Non-pigmented ciliary epithelial cell (primary cell): ENCODE measurements at regions not wholly inside any gene's neighbourhood (a gene's known extent, or its start where the extent isn't known, plus 50 kb on each side); places are given as distances from the start of the nearest gene placed in this dataset.
"Not testable (repeated sequence)": the region's sequence is repeated elsewhere in the genome, so short reads cannot be mapped to it uniquely, and the experiment has no call there.

Experiments
- DNase-seq: peaks from one replicate; pipeline ENCODE4 v3.0.0-alpha.2; 2010; ENCODE audit warnings: low read depth

DNA sequence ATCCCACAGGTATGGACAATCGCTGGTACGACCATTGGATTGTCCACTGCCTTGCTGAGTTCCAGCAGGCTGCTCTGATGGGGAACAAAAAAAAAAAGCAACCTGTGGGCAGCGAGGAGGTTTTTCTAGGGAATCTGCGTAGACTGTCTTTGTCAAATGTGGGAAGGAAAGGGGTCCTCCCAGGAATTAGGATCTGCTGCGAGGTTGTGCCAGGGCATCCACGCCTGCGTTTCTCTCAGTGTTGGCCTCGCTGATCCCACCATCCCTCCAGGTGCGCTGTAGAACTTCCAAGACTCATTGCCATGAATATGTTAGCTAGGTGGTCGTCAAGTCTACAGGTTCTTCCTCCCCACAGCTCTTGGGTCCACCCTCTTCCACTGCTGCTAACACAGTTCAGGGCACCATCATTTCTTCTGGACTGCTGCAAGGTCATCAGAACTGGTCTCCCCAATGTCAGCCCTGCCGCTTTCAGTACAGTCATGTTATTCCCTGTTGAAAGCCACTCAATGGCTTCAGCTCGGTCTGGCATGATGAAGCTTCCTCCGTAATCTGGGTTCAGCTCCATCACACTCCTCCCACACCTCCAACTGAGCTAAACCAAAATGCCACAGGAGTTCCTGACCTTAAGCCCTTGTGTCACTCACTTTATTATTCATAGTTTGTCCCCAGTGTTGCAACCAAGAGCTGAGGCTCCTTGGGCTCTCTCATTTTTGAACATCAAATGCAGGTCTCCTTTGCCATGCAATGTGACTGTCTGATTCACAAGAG is 79.5 kb upstream of the DMRT1 start:
- no peak for DNase-seq

DNA sequence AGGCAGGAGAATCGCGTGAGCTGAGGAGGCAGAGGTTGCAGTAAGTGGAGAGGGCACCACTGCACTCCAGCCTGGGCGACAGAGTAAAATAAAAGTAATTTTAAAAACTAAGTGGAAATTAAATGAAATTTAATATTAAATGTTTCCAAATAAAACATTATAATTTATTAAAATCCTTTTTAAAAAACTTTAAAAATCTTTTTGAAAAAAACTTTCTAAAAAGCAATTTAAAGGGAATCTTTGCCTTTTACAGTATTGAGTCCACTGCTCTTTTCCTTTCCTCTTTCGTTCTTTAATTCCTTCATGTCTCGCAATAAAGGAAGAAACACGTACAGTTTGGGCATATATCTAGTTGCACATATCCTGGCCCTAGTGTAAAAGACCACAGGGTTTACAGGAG is 77.8 kb upstream of the DMRT1 start:
- no peak for DNase-seq

DNA sequence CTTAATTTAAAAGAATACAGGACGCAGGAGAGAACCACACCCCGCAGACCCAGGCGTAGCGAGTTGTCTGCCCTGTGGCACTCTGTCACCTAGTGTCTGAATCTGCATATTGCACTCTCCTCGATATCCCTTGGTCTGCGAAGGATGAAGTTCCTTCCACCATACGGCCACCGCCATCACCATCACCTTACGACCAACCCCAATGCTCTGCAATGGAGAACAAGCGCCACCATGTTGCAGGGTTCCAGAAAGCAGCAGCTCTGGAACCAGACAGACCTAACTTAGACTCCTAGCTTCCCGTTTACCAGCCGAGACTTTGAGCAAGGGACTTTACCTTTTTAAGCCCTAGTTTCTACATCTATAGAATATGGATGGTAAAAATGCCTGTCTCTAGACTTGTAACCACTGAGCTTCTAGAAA is 77.4 kb upstream of the DMRT1 start:
- DNase-seq = no peak

DNA sequence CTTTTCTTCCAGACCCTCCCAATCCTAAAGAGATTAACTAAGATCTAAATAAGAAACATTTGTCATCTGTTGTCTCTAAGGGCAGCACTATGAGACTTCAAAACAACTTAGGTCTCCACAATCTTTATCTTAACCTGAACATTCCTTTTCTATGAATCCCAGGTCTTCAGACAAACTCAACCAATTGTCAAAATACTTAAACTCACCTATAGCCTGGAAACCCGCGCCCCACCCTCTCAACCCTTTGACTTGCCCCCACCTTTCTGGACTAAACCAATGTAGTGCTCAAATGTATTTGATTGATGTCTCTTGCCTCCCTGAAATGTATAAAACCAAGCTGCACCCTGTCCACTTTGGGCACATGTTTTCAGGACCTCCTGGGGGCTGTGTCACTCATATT is 76.5 kb upstream of the DMRT1 start:
- DNase-seq = no peak

DNA sequence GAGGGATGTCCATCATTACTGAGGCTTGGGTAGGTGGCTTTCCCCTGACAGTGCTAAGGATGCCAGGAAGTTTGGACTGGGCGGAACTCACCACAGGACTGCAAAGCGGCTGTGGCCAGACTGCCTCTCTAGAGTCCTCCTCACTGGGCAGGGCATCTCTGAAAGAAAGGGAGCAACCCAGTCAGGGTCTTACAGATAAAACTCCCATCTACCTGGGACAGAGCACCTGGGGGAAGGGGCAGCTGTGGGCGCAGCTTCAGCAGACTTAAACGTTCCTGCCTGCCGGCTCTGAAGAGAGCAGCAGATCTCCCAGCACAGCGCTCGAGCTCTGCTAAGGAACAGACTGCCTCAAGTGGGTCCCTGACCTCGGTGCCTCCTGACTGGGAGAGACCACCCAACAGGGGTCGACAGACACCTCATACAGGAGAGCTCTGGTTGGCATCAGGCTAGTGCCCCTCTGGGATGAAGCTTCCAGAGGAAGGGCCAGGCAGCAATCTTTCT is 74.4 kb upstream of the DMRT1 start:
- DNase-seq = not testable (repeated sequence)

DNA sequence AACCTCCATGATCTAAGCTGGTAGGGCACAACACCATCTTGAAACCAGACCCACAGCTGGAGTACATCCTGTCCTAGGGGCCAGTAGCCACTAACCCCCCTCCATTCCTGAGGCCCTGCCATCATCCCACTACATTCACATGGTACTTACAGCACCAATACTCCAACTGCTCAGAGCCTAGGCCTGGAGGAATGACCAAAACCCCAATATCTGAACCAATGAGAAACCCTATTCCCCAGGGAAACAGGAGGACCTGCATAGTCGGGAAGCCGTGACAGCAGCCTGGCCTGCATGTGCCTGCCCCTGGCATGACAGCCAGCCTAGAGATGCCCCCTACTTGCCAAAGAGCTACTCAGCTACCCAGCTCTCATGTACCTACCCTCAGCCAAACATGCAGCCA is 65.4 kb upstream of the DMRT1 start:
- DNase-seq = no peak

DNA sequence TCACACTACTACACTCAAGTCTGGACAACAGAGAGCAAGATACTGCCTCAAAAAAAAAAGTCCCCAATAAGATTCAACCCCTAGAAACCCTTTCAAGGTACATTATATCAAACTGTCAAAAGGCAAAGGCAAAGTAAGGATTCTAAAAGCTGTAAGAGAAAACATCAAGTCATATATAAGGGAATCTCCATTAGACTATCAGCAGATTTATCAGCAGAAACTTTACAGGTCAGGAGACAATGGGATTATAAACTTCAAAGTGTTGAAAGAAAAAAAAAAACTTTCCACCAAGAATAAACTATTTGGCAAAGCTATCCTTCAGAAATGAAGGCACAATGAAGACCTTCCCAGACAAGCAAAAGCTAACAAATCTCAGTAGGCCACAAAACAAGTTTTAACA is 63.5 kb upstream of the DMRT1 start:
- no peak for DNase-seq

DNA sequence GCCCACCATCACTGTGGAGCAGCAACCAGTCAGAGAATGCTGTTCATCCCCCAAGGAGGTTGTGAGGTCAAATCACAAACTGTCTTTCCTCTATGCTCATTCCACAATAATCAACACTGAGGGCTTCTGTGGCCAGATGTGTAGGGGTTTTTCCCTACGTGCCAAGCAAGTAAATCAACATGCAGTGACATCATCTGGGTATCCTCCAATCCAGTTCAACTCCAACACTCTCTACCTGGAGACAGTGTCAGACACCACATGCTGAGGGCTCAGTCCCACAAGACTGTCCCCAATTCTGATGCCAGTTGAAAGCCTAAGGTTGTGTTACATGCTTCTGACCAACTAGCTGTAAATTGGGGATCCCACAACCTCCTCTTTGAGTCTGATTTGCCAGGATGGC is 57.3 kb upstream of the DMRT1 start:
- DNase-seq = no peak

DNA sequence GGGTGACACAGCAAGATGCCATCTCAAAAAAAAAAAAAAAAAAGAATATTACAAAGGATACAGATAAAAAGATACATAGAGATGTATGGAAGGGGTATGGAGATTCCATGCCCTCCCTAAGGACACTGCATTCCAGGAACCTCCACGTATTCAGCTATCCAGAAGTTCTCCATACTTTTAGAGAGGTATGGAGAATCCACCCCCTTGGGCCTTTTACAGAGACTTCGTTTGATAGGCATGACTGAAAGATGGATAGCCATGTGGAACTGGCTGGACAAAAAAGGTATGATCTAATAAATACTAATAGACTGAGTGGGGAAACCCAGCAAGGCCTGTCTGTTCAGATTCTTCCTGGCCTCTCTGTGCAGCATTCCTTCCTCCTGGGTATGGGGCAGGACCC is 56.6 kb upstream of the DMRT1 start:
- DNase-seq = no peak

DNA sequence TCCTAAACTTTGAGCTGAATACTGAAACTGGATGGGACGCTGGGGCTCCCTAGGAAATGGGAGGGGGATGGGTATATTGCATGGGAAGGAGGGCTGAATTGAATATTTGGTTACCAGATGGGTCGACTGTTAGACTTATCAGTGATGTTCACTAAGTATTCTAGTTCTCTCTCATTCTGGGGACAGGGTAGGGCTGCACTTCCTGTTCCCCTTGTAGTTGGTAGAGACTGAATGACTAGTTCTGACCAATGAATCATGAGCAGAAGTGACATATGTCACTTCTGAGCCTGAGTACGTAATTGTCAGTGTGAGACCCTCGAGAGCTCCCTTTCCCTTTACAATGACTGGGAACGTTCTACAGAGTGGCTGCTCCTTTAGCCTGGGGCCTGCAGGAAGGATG is 55.5 kb upstream of the DMRT1 start:
- DNase-seq = no peak

DNA sequence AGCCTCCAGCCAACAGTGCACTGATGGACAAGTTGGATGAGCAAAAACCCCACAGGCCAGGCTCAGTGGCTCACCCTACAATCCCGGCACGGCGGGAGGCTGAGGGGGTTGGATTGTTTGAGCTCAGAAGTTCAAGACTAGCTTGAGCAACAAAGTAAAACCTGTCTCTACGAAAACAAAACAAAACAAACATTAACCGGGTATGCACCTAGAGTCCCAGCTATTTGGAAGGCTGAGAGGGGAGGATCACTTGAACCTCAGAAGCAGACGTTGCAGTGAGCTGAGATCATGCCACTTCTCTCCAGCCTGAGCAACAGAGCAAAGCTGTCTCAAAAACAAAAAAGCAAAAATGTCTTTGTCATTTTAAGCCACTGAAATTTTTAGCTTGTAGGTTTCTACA is 55.1 kb upstream of the DMRT1 start:
- no peak for DNase-seq

DNA sequence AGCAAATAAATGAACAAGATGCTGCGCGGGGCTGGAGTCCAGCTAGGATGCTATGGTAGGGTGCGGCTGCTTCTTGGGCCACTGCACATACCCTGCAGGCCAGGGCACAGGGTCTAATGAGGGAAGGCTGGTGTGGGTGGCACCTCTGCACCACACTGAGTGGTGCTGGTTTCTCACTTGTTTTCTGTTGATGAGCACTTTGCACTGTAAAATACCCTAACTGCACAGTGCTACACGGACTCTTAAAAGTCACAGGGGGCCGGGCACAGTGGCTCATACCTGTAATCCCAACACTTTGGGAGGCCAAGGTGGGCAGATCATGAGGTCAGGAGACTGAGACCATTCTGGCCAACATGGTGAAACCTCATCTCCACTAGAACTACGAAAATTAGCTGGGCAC is 52.7 kb upstream of the DMRT1 start:
- no peak for DNase-seq
